ENCODE measurements at regions not wholly inside any gene's neighbourhood (a gene's known extent, or its start where the extent isn't known, plus 50 kb on each side); places are given as distances from the start of the nearest gene placed in this dataset.

GRCh38 chr20:1757072-1757471 lies 99.5 kb upstream of the SIRPG start:
- TF ChIP-seq CTCF (IDR thresholded peaks at IDR 0.05; ENCODE audit: extremely low read depth in 1 of 2, insufficient read depth in 1 of 2, low read depth in 1 of 2, low read length in 2 of 2) (no peak), EZH2 (IDR thresholded peaks at IDR 0.05; ENCODE audit: borderline replicate concordance, low read depth, low read length, severe bottlenecking) (no peak)

Data from endothelial cell of umbilical vein (primary cell).